ENCODE measurements at regions not wholly inside any gene's neighbourhood (a gene's known extent, or its start where the extent isn't known, plus 50 kb on each side); places are given as distances from the start of the nearest gene placed in this dataset.

DNA sequence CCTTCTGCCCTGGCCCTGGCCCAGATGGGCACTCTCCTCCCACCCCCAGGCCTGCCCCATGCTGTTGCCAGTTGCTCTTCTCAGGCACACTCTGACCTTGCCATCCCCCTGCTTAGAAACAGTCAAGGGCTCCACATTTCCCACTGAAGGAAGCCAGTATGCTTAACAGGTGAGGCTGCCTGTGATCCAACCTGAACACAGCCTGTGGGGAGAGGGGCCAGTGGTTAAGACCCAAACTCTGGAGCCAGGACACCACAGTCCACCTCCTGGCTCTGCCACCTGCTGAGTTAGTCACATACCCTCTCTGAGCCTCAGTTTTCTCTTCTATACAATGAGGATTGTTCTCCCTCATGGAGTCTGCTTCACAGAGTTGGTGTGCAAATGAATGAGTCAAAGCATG is 526.9 kb downstream of the MATN1 start:
- TF ChIP-seq, protein P1, sequence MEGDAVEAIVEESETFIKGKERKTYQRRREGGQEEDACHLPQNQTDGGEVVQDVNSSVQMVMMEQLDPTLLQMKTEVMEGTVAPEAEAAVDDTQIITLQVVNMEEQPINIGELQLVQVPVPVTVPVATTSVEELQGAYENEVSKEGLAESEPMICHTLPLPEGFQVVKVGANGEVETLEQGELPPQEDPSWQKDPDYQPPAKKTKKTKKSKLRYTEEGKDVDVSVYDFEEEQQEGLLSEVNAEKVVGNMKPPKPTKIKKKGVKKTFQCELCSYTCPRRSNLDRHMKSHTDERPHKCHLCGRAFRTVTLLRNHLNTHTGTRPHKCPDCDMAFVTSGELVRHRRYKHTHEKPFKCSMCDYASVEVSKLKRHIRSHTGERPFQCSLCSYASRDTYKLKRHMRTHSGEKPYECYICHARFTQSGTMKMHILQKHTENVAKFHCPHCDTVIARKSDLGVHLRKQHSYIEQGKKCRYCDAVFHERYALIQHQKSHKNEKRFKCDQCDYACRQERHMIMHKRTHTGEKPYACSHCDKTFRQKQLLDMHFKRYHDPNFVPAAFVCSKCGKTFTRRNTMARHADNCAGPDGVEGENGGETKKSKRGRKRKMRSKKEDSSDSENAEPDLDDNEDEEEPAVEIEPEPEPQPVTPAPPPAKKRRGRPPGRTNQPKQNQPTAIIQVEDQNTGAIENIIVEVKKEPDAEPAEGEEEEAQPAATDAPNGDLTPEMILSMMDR (IDR thresholded peaks at IDR 0.05) = no peak
- TF ChIP-seq EZH2 (IDR thresholded peaks at IDR 0.05) (no peak), EZH2phosphoT487 (IDR thresholded peaks at IDR 0.05) (no peak)

Data from neural progenitor cell (in vitro differentiated cells).